ENCODE measurements at regions not wholly inside any gene's neighbourhood (a gene's known extent, or its start where the extent isn't known, plus 50 kb on each side); places are given as distances from the start of the nearest gene placed in this dataset.
"Not testable (repeated sequence)": the region's sequence is repeated elsewhere in the genome, so short reads cannot be mapped to it uniquely, and the experiment has no call there.

GRCh38 chr6:142648526-142648925 is 296.4 kb downstream of the HIVEP2 start:
- CTCF ChIA-PET: no interaction called here
- no peaks in the 10 kb centered on the region for H3K36me3 Mint-ChIP-seq (ENCODE audit: insufficient read depth, unreplicated experiment)
- no peak for TF ChIP-seq CTCF (IDR thresholded peaks at IDR 0.05; ENCODE audit: unreplicated experiment)
- H3K9me3 Mint-ChIP-seq (ENCODE audit: low read depth, unreplicated experiment): no peaks in the 10 kb centered on the region
- H3K27ac Mint-ChIP-seq (ENCODE audit: unreplicated experiment): no peak overlapping the region
- intact Hi-C loops (cut with micrococcal nuclease; ENCODE audit: unreplicated experiment): no loop called here
- H3K4me3 Mint-ChIP-seq (ENCODE audit: low read depth, unreplicated experiment): no peak overlapping the region
- H3K27me3 Mint-ChIP-seq (ENCODE audit: unreplicated experiment): no peaks in the 10 kb centered on the region
- peaks cover 8% of the 10 kb centered on the region for H3K4me1 Mint-ChIP-seq (ENCODE audit: low read depth, unreplicated experiment)
- DNase-seq: no peak
- BruUV-seq (replicated peaks): no TSS peak

GRCh38 chr6:142649438-142650234 is 295.3 kb downstream of the HIVEP2 start:
- H3K4me1 Mint-ChIP-seq (ENCODE audit: low read depth, unreplicated experiment); intact Hi-C loops (cut with micrococcal nuclease; ENCODE audit: unreplicated experiment); H3K27ac Mint-ChIP-seq (ENCODE audit: unreplicated experiment); H3K9me3 Mint-ChIP-seq (ENCODE audit: low read depth, unreplicated experiment); H3K27me3 Mint-ChIP-seq (ENCODE audit: unreplicated experiment); CTCF ChIA-PET; DNase-seq; H3K4me3 Mint-ChIP-seq (ENCODE audit: low read depth, unreplicated experiment); H3K36me3 Mint-ChIP-seq (ENCODE audit: insufficient read depth, unreplicated experiment); BruUV-seq (replicated peaks): not testable (repeated sequence)

- no peaks in the 10 kb centered on the region for H3K9me3 Mint-ChIP-seq (ENCODE audit: low read depth, unreplicated experiment)
- CTCF ChIA-PET: no interaction called here
Measured at GRCh38 chr6:142651384-142651783, 293.6 kb downstream of the HIVEP2 start.

GRCh38 chr6:142653710-142654420 is 291.1 kb downstream of the HIVEP2 start:
- Mint-ChIP-seq H3K4me1 (ENCODE audit: low read depth, unreplicated experiment) (no peaks in the 10 kb centered on the region), H3K27me3 (ENCODE audit: unreplicated experiment) (peaks cover 32% of the 10 kb centered on the region), H3K9me3 (ENCODE audit: low read depth, unreplicated experiment) (no peaks in the 10 kb centered on the region), H3K4me3 (ENCODE audit: low read depth, unreplicated experiment) (no peak overlapping the region), H3K36me3 (ENCODE audit: insufficient read depth, unreplicated experiment) (no peaks in the 10 kb centered on the region), H3K27ac (ENCODE audit: unreplicated experiment) (no peak overlapping the region)
- BruUV-seq (replicated peaks): no TSS peak
- no peak for DNase-seq
- intact Hi-C loops (cut with micrococcal nuclease; ENCODE audit: unreplicated experiment): no loop called here
- CTCF ChIA-PET: no interaction called here
- TF ChIP-seq CTCF (IDR thresholded peaks at IDR 0.05; ENCODE audit: unreplicated experiment): no peak

More at GRCh38 chr6:142651384-142651783, 293.6 kb downstream of the HIVEP2 start:
- H3K27ac Mint-ChIP-seq (ENCODE audit: unreplicated experiment): no peak overlapping the region
- H3K4me1 Mint-ChIP-seq (ENCODE audit: low read depth, unreplicated experiment): peaks cover 8% of the 10 kb centered on the region
- intact Hi-C loops (cut with micrococcal nuclease; ENCODE audit: unreplicated experiment): no loop called here
- H3K36me3 Mint-ChIP-seq (ENCODE audit: insufficient read depth, unreplicated experiment): no peaks in the 10 kb centered on the region
- no peak for TF ChIP-seq CTCF (IDR thresholded peaks at IDR 0.05; ENCODE audit: unreplicated experiment)
- no peak overlapping the region for H3K4me3 Mint-ChIP-seq (ENCODE audit: low read depth, unreplicated experiment)
- no TSS peak for BruUV-seq (replicated peaks)
- H3K27me3 Mint-ChIP-seq (ENCODE audit: unreplicated experiment): peaks cover 16% of the 10 kb centered on the region
- DNase-seq: no peak

Measured in Calu3 (cell line).